Muscle of leg (tissue), 3 donors: ENCODE measurements at regions not wholly inside any gene's neighbourhood (a gene's known extent, or its start where the extent isn't known, plus 50 kb on each side); places are given as distances from the start of the nearest gene placed in this dataset.
"Not testable (repeated sequence)": the region's sequence is repeated elsewhere in the genome, so short reads cannot be mapped to it uniquely, and the experiment has no call there.

Source experiments
- DNase-seq: peaks from one replicate; pipeline ENCODE4 v3.0.0; 2013
- H3K27ac ChIP-seq: one replicate; pipeline ENCODE4 v1.5.1; 2013; ENCODE audit warnings: mild to moderate bottlenecking, low read length, control low read depth
- H3K27me3 ChIP-seq: one replicate; pipeline ENCODE4 v1.6.1; 2013; ENCODE audit warnings: low read length; ENCODE audit not compliant: control insufficient read depth, insufficient read depth
- H3K36me3 ChIP-seq: one replicate; pipeline ENCODE4 v1.6.1; 2013; ENCODE audit warnings: low read length; ENCODE audit not compliant: control insufficient read depth, insufficient read depth
- H3K4me1 ChIP-seq: one replicate; pipeline ENCODE4 v1.6.1; 2013; ENCODE audit warnings: low read length; ENCODE audit not compliant: control insufficient read depth, insufficient read depth
- H3K4me3 ChIP-seq: one replicate; pipeline ENCODE4 v1.5.1; 2013; ENCODE audit warnings: low read length, control low read depth
- H3K9me3 ChIP-seq: replicated peaks from 2 replicates; pipeline ENCODE4 v1.6.1; 2013; ENCODE audit warnings: low read depth, low read length; ENCODE audit not compliant: control insufficient read depth
- WGBS: methylation state at CpG from one replicate; pipeline ENCODE4 v1.1.5; 2013; ENCODE audit warnings: missing lambda C conversion rate; ENCODE audit not compliant: insufficient coverage; 5-methylcytosine and 5-hydroxymethylcytosine counted together

DNA sequence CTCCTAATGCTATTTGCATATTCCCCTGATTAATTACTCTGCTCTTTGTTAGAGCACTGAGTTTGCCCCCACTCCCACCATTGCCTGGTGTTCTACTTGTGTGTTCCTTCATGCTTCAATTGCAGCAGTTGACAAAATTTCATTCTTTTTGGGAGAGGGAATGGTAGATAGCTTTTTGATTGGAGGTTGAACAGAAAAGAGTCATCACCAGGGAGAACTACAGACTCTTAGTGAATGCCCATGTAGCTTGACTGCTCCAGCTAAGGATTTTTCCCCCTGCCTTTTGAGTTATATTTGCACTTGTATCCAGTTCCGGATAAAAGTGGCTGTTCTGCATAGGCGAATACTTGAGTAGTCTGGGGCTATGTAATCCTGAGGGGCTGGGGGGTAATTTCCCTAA lies 183.9 kb downstream of the ETNK1 start:
- H3K27me3 ChIP-seq, result no peaks in the 10 kb centered on the region
- no peak for DNase-seq
- 88% methylated on average over 2 of the region's 2 CpGs for WGBS
- no peak overlapping the region for H3K27ac ChIP-seq
- no peaks in the 10 kb centered on the region for H3K4me1 ChIP-seq
- no peak overlapping the region for H3K4me3 ChIP-seq
- H3K36me3 ChIP-seq, result no peaks in the 10 kb centered on the region
- no peaks in the 10 kb centered on the region for H3K9me3 ChIP-seq

- no peaks in the 10 kb centered on the region for H3K4me1 ChIP-seq
- H3K27ac ChIP-seq, result no peak overlapping the region
- H3K27me3 ChIP-seq, result no peaks in the 10 kb centered on the region
- no peaks in the 10 kb centered on the region for H3K9me3 ChIP-seq
- no peaks in the 10 kb centered on the region for H3K36me3 ChIP-seq
- no CpG with 5 or more reads among the region's 2 CpGs for WGBS
- no peak overlapping the region for H3K4me3 ChIP-seq
- no peak for DNase-seq
Observed at GRCh38 chr12:22810036-22810435, 185.1 kb downstream of the ETNK1 start.

GRCh38 chr12:22812531-22812930 lies 187.6 kb downstream of the ETNK1 start:
- Histone ChIP-seq H3K27ac (no peak overlapping the region), H3K4me1 (no peaks in the 10 kb centered on the region), H3K9me3 (no peaks in the 10 kb centered on the region), H3K4me3 (no peak overlapping the region), H3K36me3 (no peaks in the 10 kb centered on the region), H3K27me3 (no peaks in the 10 kb centered on the region)
- 86% methylated on average over 1 of the region's 5 CpGs for WGBS
- DNase-seq, result no peak

- H3K4me1 ChIP-seq, result no peaks in the 10 kb centered on the region
- H3K27ac ChIP-seq, result no peak overlapping the region
- WGBS, result 100% methylated on average over 1 of the region's 4 CpGs
- DNase-seq, result no peak
- H3K4me3 ChIP-seq, result no peak overlapping the region
- no peaks in the 10 kb centered on the region for H3K36me3 ChIP-seq
- peaks cover 4% of the 10 kb centered on the region for H3K9me3 ChIP-seq
- no peaks in the 10 kb centered on the region for H3K27me3 ChIP-seq
Observed at GRCh38 chr12:22821985-22822384, 197.0 kb downstream of the ETNK1 start.

DNA sequence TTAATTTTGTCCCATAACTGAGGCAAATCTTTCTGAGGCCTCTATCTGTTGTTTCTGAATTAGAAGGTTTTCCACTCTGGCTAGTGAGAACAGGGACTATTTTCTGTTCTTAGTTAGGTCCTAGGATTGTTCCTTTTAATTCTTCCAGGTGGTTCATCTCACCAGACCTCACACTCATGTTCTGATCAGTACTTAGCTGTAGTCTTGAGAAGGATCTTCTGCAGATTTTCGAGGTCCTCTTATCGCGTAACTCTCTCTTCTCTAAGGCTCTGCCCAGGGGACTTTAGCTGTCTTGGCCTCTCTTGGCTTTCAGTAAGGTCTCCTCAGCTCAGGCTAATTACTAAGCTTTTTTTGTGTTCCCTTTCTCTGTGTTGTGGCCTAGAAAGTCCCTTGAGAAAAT lies 201.1 kb downstream of the ETNK1 start:
- H3K27me3 ChIP-seq, result no peaks in the 10 kb centered on the region
- no peak for DNase-seq
- peaks cover 4% of the 10 kb centered on the region for H3K9me3 ChIP-seq
- H3K27ac ChIP-seq, result no peak overlapping the region
- no peaks in the 10 kb centered on the region for H3K4me1 ChIP-seq
- no peak overlapping the region for H3K4me3 ChIP-seq
- H3K36me3 ChIP-seq, result no peaks in the 10 kb centered on the region
- WGBS, result 87% methylated on average over 3 of the region's 3 CpGs

- H3K27ac ChIP-seq, H3K27me3 ChIP-seq, DNase-seq, H3K36me3 ChIP-seq, H3K4me1 ChIP-seq, H3K4me3 ChIP-seq, H3K9me3 ChIP-seq: not testable (repeated sequence)
- WGBS, result 20% methylated on average over 2 of the region's 9 CpGs
Observed at GRCh38 chr12:22826446-22826981, 201.5 kb downstream of the ETNK1 start.

- Histone ChIP-seq H3K4me1 (no peaks in the 10 kb centered on the region), H3K27me3 (no peaks in the 10 kb centered on the region), H3K9me3 (no peaks in the 10 kb centered on the region), H3K27ac (no peak overlapping the region), H3K36me3 (no peaks in the 10 kb centered on the region), H3K4me3 (no peak overlapping the region)
- no peak for DNase-seq
- no CpG with 5 or more reads among the region's 3 CpGs for WGBS
Observed at GRCh38 chr12:22828066-22828465, 203.1 kb downstream of the ETNK1 start.

DNA sequence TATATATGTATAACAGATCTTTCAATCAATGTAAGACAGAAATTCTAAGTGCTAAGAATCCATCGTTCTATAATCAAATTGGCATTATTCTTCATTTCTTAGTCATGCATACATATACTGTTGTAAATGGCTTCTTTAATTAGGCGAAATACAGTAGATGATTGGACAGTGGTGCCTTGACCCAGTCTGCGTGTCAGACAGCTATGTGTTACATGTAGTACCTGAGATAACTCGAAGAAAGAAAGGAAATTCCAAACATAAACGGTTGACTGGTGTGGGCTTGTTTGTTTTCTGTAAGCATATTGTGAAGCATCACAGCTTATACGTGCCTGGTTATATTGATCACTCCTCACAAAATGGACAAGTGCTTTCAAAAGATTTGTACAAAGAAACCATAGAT lies 210.5 kb downstream of the ETNK1 start:
- H3K9me3 ChIP-seq, result no peaks in the 10 kb centered on the region
- H3K36me3 ChIP-seq, result no peaks in the 10 kb centered on the region
- no peak overlapping the region for H3K27ac ChIP-seq
- WGBS, result no CpG with 5 or more reads among the region's 6 CpGs
- H3K4me1 ChIP-seq, result no peaks in the 10 kb centered on the region
- H3K4me3 ChIP-seq, result no peak overlapping the region
- no peak for DNase-seq
- no peaks in the 10 kb centered on the region for H3K27me3 ChIP-seq

- WGBS, result 96% methylated on average over 4 of the region's 8 CpGs
- H3K27me3 ChIP-seq, result no peaks in the 10 kb centered on the region
Observed at GRCh38 chr12:22850185-22850584, 225.2 kb downstream of the ETNK1 start.

GRCh38 chr12:22851532-22851931 lies 226.6 kb downstream of the ETNK1 start:
- no peak overlapping the region for H3K27ac ChIP-seq
- no peak for DNase-seq
- no peaks in the 10 kb centered on the region for H3K36me3 ChIP-seq
- no peaks in the 10 kb centered on the region for H3K9me3 ChIP-seq
- H3K4me3 ChIP-seq, result no peak overlapping the region
- no peaks in the 10 kb centered on the region for H3K27me3 ChIP-seq
- H3K4me1 ChIP-seq, result no peaks in the 10 kb centered on the region

More at GRCh38 chr12:22850185-22850584, 225.2 kb downstream of the ETNK1 start:
- Histone ChIP-seq H3K36me3 (no peaks in the 10 kb centered on the region), H3K9me3 (no peaks in the 10 kb centered on the region), H3K4me3 (no peak overlapping the region), H3K27ac (no peak overlapping the region), H3K4me1 (no peaks in the 10 kb centered on the region)
- no peak for DNase-seq

DNA sequence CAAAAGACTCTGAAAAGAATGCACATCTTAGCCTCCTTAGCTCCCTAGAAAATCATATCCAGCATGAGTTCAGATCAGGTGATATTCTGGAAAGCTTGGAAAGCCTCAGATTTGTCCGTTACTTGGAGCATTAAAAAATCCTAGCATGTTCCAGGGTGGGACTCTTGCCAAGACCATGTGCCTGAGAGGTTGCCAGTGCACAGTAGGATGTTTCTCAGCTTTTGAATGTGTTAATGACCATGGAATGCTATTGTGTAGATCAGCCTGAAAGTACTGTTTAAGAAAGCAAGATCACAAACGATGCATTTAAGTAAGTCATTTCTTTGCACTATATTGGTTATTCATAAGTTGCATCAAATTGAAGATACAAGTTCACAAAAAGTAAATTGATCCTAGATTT lies 230.5 kb downstream of the ETNK1 start:
- H3K27ac ChIP-seq, result no peak overlapping the region
- H3K4me3 ChIP-seq, result no peak overlapping the region
- H3K4me1 ChIP-seq, result no peaks in the 10 kb centered on the region
- no peaks in the 10 kb centered on the region for H3K9me3 ChIP-seq
- 82% methylated on average over 1 of the region's 2 CpGs for WGBS
- DNase-seq, result no peak
- no peaks in the 10 kb centered on the region for H3K36me3 ChIP-seq
- no peaks in the 10 kb centered on the region for H3K27me3 ChIP-seq
